ENCODE measurements at regions not wholly inside any gene's neighbourhood (a gene's known extent, or its start where the extent isn't known, plus 50 kb on each side); places are given as distances from the start of the nearest gene placed in this dataset.

- H3K9me3 ChIP-seq (ENCODE audit: control insufficient read depth in 4 of 4, insufficient read depth in 3 of 4, low read length in 3 of 4): peaks cover 0 to 11% (median 0%) of the 10 kb centered on the region in 4 donors
- no peak overlapping the region for H3K9ac ChIP-seq (ENCODE audit: insufficient read depth in 1 of 2, low read length in 2 of 2)
- WGBS, 2 donors: 34 to 54% methylated on average over 2 of the region's 2 CpGs
- no peaks in the 10 kb centered on the region for H3K4me1 ChIP-seq (ENCODE audit: control insufficient read depth in 5 of 5, insufficient read depth in 5 of 5, low read length in 5 of 5)
- no peaks in the 10 kb centered on the region for H3K36me3 ChIP-seq (ENCODE audit: control insufficient read depth in 4 of 4, insufficient read depth in 4 of 4, low read length in 4 of 4)
- DNase-seq (no peak), ATAC-seq (ENCODE audit: insufficient read depth, low FRiP score) (no peak)
- no peak for TF ChIP-seq CTCF (IDR thresholded peaks at IDR 0.05; ENCODE audit: control extremely low read depth, extremely low read depth)
- peaks cover 0 to 10% (median 0%) of the 10 kb centered on the region in 3 donors for H3K27me3 ChIP-seq (ENCODE audit: control insufficient read depth in 3 of 3, insufficient read depth in 3 of 3, low read length in 2 of 3)
- no peak overlapping the region for H3K27ac ChIP-seq (ENCODE audit: low read depth in 1 of 2, low read length in 1 of 2)
- H3K4me3 ChIP-seq: no peak overlapping the region
These were observed 369.0 kb upstream of the EEF2KMT start for GRCh38 chr16:5466551-5466950.

- 77 to 86% methylated on average over 6 of the region's 6 CpGs for WGBS, 2 donors
- no peak overlapping the region for H3K4me3 ChIP-seq
- H3K36me3 ChIP-seq (ENCODE audit: control insufficient read depth in 4 of 4, insufficient read depth in 4 of 4, low read length in 4 of 4): no peaks in the 10 kb centered on the region
- peaks cover 0 to 11% (median 0%) of the 10 kb centered on the region in 4 donors for H3K9me3 ChIP-seq (ENCODE audit: control insufficient read depth in 4 of 4, insufficient read depth in 3 of 4, low read length in 3 of 4)
- no peak for ATAC-seq (ENCODE audit: insufficient read depth, low FRiP score)
- TF ChIP-seq CTCF (IDR thresholded peaks at IDR 0.05; ENCODE audit: control extremely low read depth, extremely low read depth): no peak
- H3K4me1 ChIP-seq (ENCODE audit: control insufficient read depth in 5 of 5, insufficient read depth in 5 of 5, low read length in 5 of 5): no peaks in the 10 kb centered on the region
- peaks cover 0 to 4% (median 0%) of the 10 kb centered on the region in 3 donors for H3K27me3 ChIP-seq (ENCODE audit: control insufficient read depth in 3 of 3, insufficient read depth in 3 of 3, low read length in 2 of 3)
- no peak for DNase-seq
- H3K27ac ChIP-seq (ENCODE audit: low read depth in 1 of 2, low read length in 1 of 2): no peak overlapping the region
- H3K9ac ChIP-seq (ENCODE audit: insufficient read depth in 1 of 2, low read length in 2 of 2): no peak overlapping the region
These were observed 368.1 kb upstream of the EEF2KMT start for GRCh38 chr16:5465714-5466113.

- H3K9ac ChIP-seq (ENCODE audit: insufficient read depth in 1 of 2, low read length in 2 of 2): no peak overlapping the region
- H3K36me3 ChIP-seq (ENCODE audit: control insufficient read depth in 4 of 4, insufficient read depth in 4 of 4, low read length in 4 of 4): no peaks in the 10 kb centered on the region
- H3K4me1 ChIP-seq (ENCODE audit: control insufficient read depth in 5 of 5, insufficient read depth in 5 of 5, low read length in 5 of 5): no peaks in the 10 kb centered on the region
- ATAC-seq (ENCODE audit: insufficient read depth, low FRiP score) (no peak), DNase-seq (no peak)
- no peaks in the 10 kb centered on the region for H3K27me3 ChIP-seq (ENCODE audit: control insufficient read depth in 3 of 3, insufficient read depth in 3 of 3, low read length in 2 of 3)
- H3K27ac ChIP-seq (ENCODE audit: low read depth in 1 of 2, low read length in 1 of 2): no peak overlapping the region
- peaks cover 0 to 8% (median 0%) of the 10 kb centered on the region in 4 donors for H3K9me3 ChIP-seq (ENCODE audit: control insufficient read depth in 4 of 4, insufficient read depth in 3 of 4, low read length in 3 of 4)
- TF ChIP-seq CTCF (IDR thresholded peaks at IDR 0.05; ENCODE audit: control extremely low read depth, extremely low read depth): no peak
- H3K4me3 ChIP-seq: no peak overlapping the region
- WGBS, 2 donors: 29 to 38% methylated on average over 2 of the region's 2 CpGs
These were observed 366.2 kb upstream of the EEF2KMT start for GRCh38 chr16:5463820-5464219.

GRCh38 chr16:5461574-5461973 lies 364.0 kb upstream of the EEF2KMT start:
- TF ChIP-seq CTCF (IDR thresholded peaks at IDR 0.05; ENCODE audit: control extremely low read depth, extremely low read depth): no peak
- DNase-seq (no peak), ATAC-seq (ENCODE audit: insufficient read depth, low FRiP score) (no peak)
- Histone ChIP-seq H3K9me3 (ENCODE audit: control insufficient read depth in 4 of 4, insufficient read depth in 3 of 4, low read length in 3 of 4) (peaks cover 0 to 8% (median 0%) of the 10 kb centered on the region in 4 donors), H3K4me3 (no peak overlapping the region), H3K27ac (ENCODE audit: low read depth in 1 of 2, low read length in 1 of 2) (no peak overlapping the region), H3K4me1 (ENCODE audit: control insufficient read depth in 5 of 5, insufficient read depth in 5 of 5, low read length in 5 of 5) (no peaks in the 10 kb centered on the region), H3K27me3 (ENCODE audit: control insufficient read depth in 3 of 3, insufficient read depth in 3 of 3, low read length in 2 of 3) (no peaks in the 10 kb centered on the region), H3K9ac (ENCODE audit: insufficient read depth in 1 of 2, low read length in 2 of 2) (no peak overlapping the region), H3K36me3 (ENCODE audit: control insufficient read depth in 4 of 4, insufficient read depth in 4 of 4, low read length in 4 of 4) (no peaks in the 10 kb centered on the region)
- 53 to 67% methylated on average over 2 of the region's 2 CpGs for WGBS, 2 donors

All from lung (tissue), 11 donors.